Osteocyte (in vitro differentiated cells): ENCODE measurements at regions not wholly inside any gene's neighbourhood (a gene's known extent, or its start where the extent isn't known, plus 50 kb on each side); places are given as distances from the start of the nearest gene placed in this dataset.

Experiments
- DNase-seq: peaks from one replicate; pipeline ENCODE4 v3.0.0; 2021; ENCODE audit warnings: mixed read lengths; ENCODE audit not compliant: unreplicated experiment; ENCODE audit errors: extremely low spot score
- H3K27ac Mint-ChIP-seq: one replicate; pipeline ENCODE4 v1.8.0; 2021; ENCODE audit warnings: mild to moderate bottlenecking, mixed read lengths; ENCODE audit not compliant: unreplicated experiment
- H3K27me3 Mint-ChIP-seq: one replicate; pipeline ENCODE4 v1.8.0; 2021; ENCODE audit warnings: mixed read lengths; ENCODE audit not compliant: unreplicated experiment
- H3K36me3 Mint-ChIP-seq: one replicate; pipeline ENCODE4 v1.8.0; 2021; ENCODE audit warnings: mixed read lengths; ENCODE audit not compliant: unreplicated experiment
- H3K4me1 Mint-ChIP-seq: one replicate; pipeline ENCODE4 v1.8.0; 2021; ENCODE audit warnings: mixed read lengths; ENCODE audit not compliant: unreplicated experiment
- H3K4me3 Mint-ChIP-seq: one replicate; pipeline ENCODE4 v1.8.0; 2021; ENCODE audit warnings: mild to moderate bottlenecking, moderate library complexity, mixed read lengths; ENCODE audit not compliant: unreplicated experiment
- H3K9me3 Mint-ChIP-seq: one replicate; pipeline ENCODE4 v1.8.0; 2021; ENCODE audit warnings: mixed read lengths; ENCODE audit not compliant: unreplicated experiment
- CTCF ChIP-seq: fragments of 200-600 bp; sonication (generic); IDR thresholded peaks from 2 replicates; pipeline ENCODE4 v1.5.0; 2021; ENCODE audit warnings: antibody characterized with exemption, mild to moderate bottlenecking, moderate library complexity

- DNase-seq: no peak
- H3K4me3 Mint-ChIP-seq: no peak overlapping the region
- no peaks in the 10 kb centered on the region for H3K36me3 Mint-ChIP-seq
- H3K27me3 Mint-ChIP-seq: peaks cover 8% of the 10 kb centered on the region
- no peak overlapping the region for H3K27ac Mint-ChIP-seq
- no peaks in the 10 kb centered on the region for H3K9me3 Mint-ChIP-seq
- TF ChIP-seq CTCF: no peak
- H3K4me1 Mint-ChIP-seq: no peaks in the 10 kb centered on the region
Measured at GRCh38 chr1:209516771-209517680, 66.5 kb upstream of the CAMK1G start.

GRCh38 chr1:209517681-209518050 lies 65.8 kb upstream of the CAMK1G start:
- DNase-seq: no peak
- no peak for TF ChIP-seq CTCF
- Mint-ChIP-seq H3K4me3 (no peak overlapping the region), H3K27me3 (peaks cover 12% of the 10 kb centered on the region), H3K27ac (no peak overlapping the region), H3K4me1 (no peaks in the 10 kb centered on the region), H3K36me3 (no peaks in the 10 kb centered on the region), H3K9me3 (no peaks in the 10 kb centered on the region)

- Mint-ChIP-seq H3K9me3 (no peaks in the 10 kb centered on the region), H3K27ac (no peak overlapping the region), H3K36me3 (no peaks in the 10 kb centered on the region), H3K4me3 (no peak overlapping the region), H3K27me3 (peaks cover 10% of the 10 kb centered on the region), H3K4me1 (no peaks in the 10 kb centered on the region)
- no peak for DNase-seq
- no peak for TF ChIP-seq CTCF
Measured at GRCh38 chr1:209519786-209520185, 63.7 kb upstream of the CAMK1G start.

DNA sequence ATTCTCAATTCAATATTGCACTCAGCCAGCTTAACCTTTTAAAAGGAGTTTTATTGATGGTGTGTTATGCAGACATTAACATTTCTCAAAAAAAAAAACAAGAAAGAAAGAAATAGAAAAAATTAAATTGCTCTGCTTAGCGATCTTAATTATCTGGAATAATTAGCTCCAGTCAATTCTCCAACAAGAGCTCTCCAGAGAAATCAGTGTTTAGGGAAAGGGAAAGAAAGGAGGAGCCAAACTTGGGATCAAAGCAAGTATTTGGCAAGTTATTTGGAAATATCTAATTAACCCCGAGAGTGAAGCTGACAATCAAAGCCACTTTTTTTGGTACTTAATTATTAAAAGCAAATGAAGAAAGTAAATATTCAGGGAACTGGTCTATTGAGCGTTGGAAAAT lies 60.7 kb upstream of the CAMK1G start:
- Mint-ChIP-seq H3K36me3 (no peaks in the 10 kb centered on the region), H3K4me1 (no peaks in the 10 kb centered on the region), H3K4me3 (no peak overlapping the region), H3K27me3 (peaks cover 8% of the 10 kb centered on the region), H3K27ac (no peak overlapping the region), H3K9me3 (no peaks in the 10 kb centered on the region)
- DNase-seq: no peak
- no peak for TF ChIP-seq CTCF

GRCh38 chr1:209526137-209526536 lies 57.4 kb upstream of the CAMK1G start:
- H3K36me3 Mint-ChIP-seq: no peaks in the 10 kb centered on the region
- no peak for TF ChIP-seq CTCF
- DNase-seq: no peak
- no peak overlapping the region for H3K27ac Mint-ChIP-seq
- no peaks in the 10 kb centered on the region for H3K9me3 Mint-ChIP-seq
- no peak overlapping the region for H3K4me3 Mint-ChIP-seq
- H3K27me3 Mint-ChIP-seq: peaks cover 7% of the 10 kb centered on the region
- no peaks in the 10 kb centered on the region for H3K4me1 Mint-ChIP-seq
